GM12878 (cell line): ENCODE measurements at regions not wholly inside any gene's neighbourhood (a gene's known extent, or its start where the extent isn't known, plus 50 kb on each side); places are given as distances from the start of the nearest gene placed in this dataset.
A peak's percentile ranks its signal among the peaks of the same experiment; 100 is the strongest.

Experiments
- ATAC-seq: fragments of 200-7000 bp; cut with Tn5 transposase; 3 replicates; pipeline ENCODE4 v1.9.1; 2020; ENCODE audit warnings: mild to moderate bottlenecking, moderate library complexity
- BruUV-seq: library from RNA; stranded (reverse); fragments of 400-500 nt; replicated peaks from 2 replicates; lab custom pipeline; 2021; lab: Mats Ljungman, UMichigan
- CTCF ChIA-PET: fragments of 300-600 bp; sonication (Branson Sonifier 250); formaldehyde crosslinking; extraction: SDS; loops from one replicate; lab custom pipeline; 2021; ENCODE audit warnings: inconsistent platforms; lab: Yijun Ruan, JAX
- POLR2A ChIA-PET: fragments of 350-600 bp; formaldehyde crosslinking; extraction: SDS; loops from one replicate; lab custom pipeline; 2021; ENCODE audit warnings: inconsistent platforms; lab: Charles Lee
- RAD21 ChIA-PET: fragments of 300-600 bp; sonication (Branson Sonifier 250); formaldehyde crosslinking; loops from one replicate; lab custom pipeline; 2023; ENCODE audit warnings: antibody characterized with exemption; ENCODE audit not compliant: unreplicated experiment; lab: Charles Lee
- SMC1A ChIA-PET: fragments of 300-600 bp; sonication (Branson Sonifier 250); formaldehyde crosslinking; loops from one replicate; lab custom pipeline; 2023; ENCODE audit not compliant: unreplicated experiment, uncharacterized antibody; lab: Charles Lee
- DNase-seq: peaks from one replicate; pipeline ENCODE4 v3.0.0-alpha.2; 2011; ENCODE audit warnings: low read depth, low spot score
- FAIRE-seq: peaks from 3 replicates; lab custom pipeline; 2011; peaks lifted over from hg19 to GRCh38; lab: Jason Lieb, UNC
- H2AFZ ChIP-seq: 2 replicates; pipeline ENCODE4 v1.6.0; 2011; ENCODE audit warnings: low read depth, low read length, control low read depth; ENCODE audit not compliant: control insufficient read depth
- H3K27ac ChIP-seq: 2 replicates; pipeline ENCODE4 v1.5.1; 2011; ENCODE audit warnings: control low read depth; ENCODE audit not compliant: control insufficient read depth, insufficient read depth
- H3K27me3 ChIP-seq, 2 experiments: replicated peaks in 1 of 2; 2 replicates each; pipeline versions ENCODE4 v1.6.0 to v1.6.1; 2011; ENCODE audit warnings: low read length in 1 of 2; ENCODE audit not compliant: control insufficient read depth in 2 of 2, insufficient read depth in 2 of 2
- H3K36me3 ChIP-seq, 2 experiments: 2 replicates each; pipeline ENCODE4 v1.5.1; 2011; ENCODE audit warnings: low read length in 1 of 2; ENCODE audit not compliant: control insufficient read depth in 2 of 2, insufficient read depth in 2 of 2
- H3K4me1 ChIP-seq: 2 replicates; pipeline ENCODE4 v1.6.1; 2011; ENCODE audit warnings: mild to moderate bottlenecking, low read length, moderate library complexity, mixed read lengths; ENCODE audit not compliant: control insufficient read depth, insufficient read depth
- H3K4me2 ChIP-seq: 2 replicates; pipeline ENCODE4 v1.6.0; 2011; ENCODE audit warnings: control low read depth; ENCODE audit not compliant: control insufficient read depth, insufficient read depth
- H3K4me3 ChIP-seq: fragments of 200-600 bp; sonication (generic); 2 replicates; pipeline ENCODE4 v1.5.1; 2016
- H3K79me2 ChIP-seq: 2 replicates; pipeline ENCODE4 v1.6.0; 2011; ENCODE audit warnings: low read length; ENCODE audit not compliant: control insufficient read depth, insufficient read depth
- H3K9ac ChIP-seq: 2 replicates; pipeline ENCODE4 v1.8.0; 2011; ENCODE audit warnings: low read length, control low read depth, mixed read lengths; ENCODE audit not compliant: control insufficient read depth, insufficient read depth
- H3K9me3 ChIP-seq: replicated peaks from 3 replicates; pipeline ENCODE4 v1.5.1; 2011; ENCODE audit warnings: mild to moderate bottlenecking, low read length; ENCODE audit not compliant: control insufficient read depth, insufficient read depth
- H4K20me1 ChIP-seq: 2 replicates; pipeline ENCODE4 v1.6.0; 2011; ENCODE audit not compliant: control insufficient read depth, insufficient read depth
- BCL3 ChIP-seq: IDR thresholded peaks from 2 replicates; pipeline ENCODE4 v1.6.1; 2011; ENCODE audit warnings: borderline replicate concordance, low read depth, mild to moderate bottlenecking, moderate library complexity, low read length; ENCODE audit not compliant: insufficient read depth, poor library complexity, severe bottlenecking
- CEBPZ ChIP-seq: fragments of 150-350 bp; IDR thresholded peaks from 2 replicates; pipeline ENCODE4 v1.6.1; 2016; ENCODE audit warnings: low read depth, low read length
- HSF1 ChIP-seq: fragments of 150-350 bp; IDR thresholded peaks from 2 replicates; pipeline ENCODE4 v1.6.1; 2014; ENCODE audit warnings: mild to moderate bottlenecking, low read depth, low read length
- IKZF1 ChIP-seq: fragments of 450-650 bp; conservative IDR thresholded peaks from 2 replicates; pipeline ENCODE4 v1.6.1; 2017; ENCODE audit warnings: antibody characterized with exemption, mild to moderate bottlenecking
- NFYA ChIP-seq: IDR thresholded peaks from 2 replicates; pipeline ENCODE4 v1.6.1; 2011; ENCODE audit warnings: low read depth, mild to moderate bottlenecking, low read length, improper control_type of control experiment, borderline replicate concordance
- PKNOX1 ChIP-seq: fragments of 450-650 bp; IDR thresholded peaks from 2 replicates; pipeline ENCODE4 v1.6.1; 2016; ENCODE audit warnings: mild to moderate bottlenecking
- RELA ChIP-seq: fragments of 450-650 bp; IDR thresholded peaks from 2 replicates; pipeline ENCODE4 v1.8.0; 2014; ENCODE audit warnings: borderline replicate concordance; ENCODE audit not compliant: partially characterized antibody
- SIN3A ChIP-seq: IDR thresholded peaks from 2 replicates; pipeline ENCODE4 v1.6.1; 2012; ENCODE audit warnings: low read depth, low read length, improper control_type of control experiment
- SMAD1 ChIP-seq: fragments of 450-650 bp; IDR thresholded peaks from 2 replicates; pipeline ENCODE4 v1.6.1; 2018; ENCODE audit warnings: mild to moderate bottlenecking, low read depth; ENCODE audit not compliant: partially characterized antibody
- ZNF207 ChIP-seq: fragments of 450-650 bp; IDR thresholded peaks from 2 replicates; pipeline ENCODE4 v1.6.1; 2014; ENCODE audit warnings: antibody characterized with exemption, mild to moderate bottlenecking, borderline replicate concordance
- WGBS: methylation state at CpG from one replicate; pipeline ENCODE4 v1.1.6; 2016; ENCODE audit warnings: low lambda C conversion rate; ENCODE audit not compliant: insufficient replicate concordance, insufficient coverage; ENCODE audit errors: missing lambda C conversion rate; 5-methylcytosine and 5-hydroxymethylcytosine counted together
- in situ Hi-C: fragments of 300-500 bp; cut with MboI; formaldehyde crosslinking; loops from 9 replicates; pipeline ENCODE4 v1.14.3; 2018; ENCODE audit warnings: mixed read lengths
- intact Hi-C: fragments of 100-400 bp; cut with micrococcal nuclease; formaldehyde crosslinking; loops from one replicate; pipeline ENCODE4 v1.14.2; 2022; ENCODE audit not compliant: unreplicated experiment

GRCh38 chr13:111639196-111639705, 318.8 kb downstream of the TEX29 start (continued):
- TF ChIP-seq PKNOX1 (no peak), RELA (no peak), IKZF1 (no peak), SMAD1 (no peak), NFYA (no peak), SIN3A (no peak), HSF1 (no peak), ZNF207 (no peak)

- Histone ChIP-seq H3K27ac (no peak overlapping the region), H3K36me3 (no peaks in the 10 kb centered on the region), H3K4me2 (no peak overlapping the region), H3K4me1 (no peaks in the 10 kb centered on the region), H3K4me3 (no peak overlapping the region), H3K9me3 (no peaks in the 10 kb centered on the region), H3K9ac (no peak overlapping the region), H3K79me2 (no peaks in the 10 kb centered on the region), H2AFZ (no peak overlapping the region), H3K27me3 (no peaks in the 10 kb centered on the region), H4K20me1 (no peaks in the 10 kb centered on the region)
- SMC1A ChIA-PET, result no interaction called here
- TF ChIP-seq BCL3 (peak; percentile 40), CEBPZ (no peak)
- 71% methylated on average over 13 of the region's 13 CpGs for WGBS
- ATAC-seq (no peak), DNase-seq (no peak), FAIRE-seq (no peak)
- CTCF ChIA-PET, result no interaction called here
- POLR2A ChIA-PET, result no interaction called here
- in situ Hi-C loops, result no loop called here
- RAD21 ChIA-PET, result no interaction called here
- no TSS peak for BruUV-seq
- intact Hi-C loops, result no loop called here
Observed at GRCh38 chr13:111640006-111640405, 319.6 kb downstream of the TEX29 start.
